ENCODE measurements at regions not wholly inside any gene's neighbourhood (a gene's known extent, or its start where the extent isn't known, plus 50 kb on each side); places are given as distances from the start of the nearest gene placed in this dataset.

DNA sequence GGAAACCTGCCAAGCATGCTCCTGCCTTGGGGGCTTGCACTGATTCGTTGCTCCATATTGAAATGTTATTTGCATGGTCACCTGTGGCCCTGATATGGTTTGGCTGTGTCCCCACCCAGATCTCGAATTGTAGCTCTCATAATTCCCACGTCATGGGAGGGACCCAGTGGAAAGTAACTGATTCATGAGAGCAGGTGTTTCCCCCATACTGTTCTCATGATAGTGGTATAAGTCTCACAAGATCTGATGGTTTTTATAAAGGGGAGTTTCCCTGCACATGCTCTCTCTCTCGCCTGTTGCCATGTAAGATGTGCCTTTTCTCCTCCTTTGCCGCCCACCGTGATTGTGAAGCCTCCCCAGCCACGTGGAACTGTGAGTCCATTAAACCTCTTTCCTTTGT lies 402.4 kb downstream of the ETS1 start:
- no peak for DNase-seq

DNA sequence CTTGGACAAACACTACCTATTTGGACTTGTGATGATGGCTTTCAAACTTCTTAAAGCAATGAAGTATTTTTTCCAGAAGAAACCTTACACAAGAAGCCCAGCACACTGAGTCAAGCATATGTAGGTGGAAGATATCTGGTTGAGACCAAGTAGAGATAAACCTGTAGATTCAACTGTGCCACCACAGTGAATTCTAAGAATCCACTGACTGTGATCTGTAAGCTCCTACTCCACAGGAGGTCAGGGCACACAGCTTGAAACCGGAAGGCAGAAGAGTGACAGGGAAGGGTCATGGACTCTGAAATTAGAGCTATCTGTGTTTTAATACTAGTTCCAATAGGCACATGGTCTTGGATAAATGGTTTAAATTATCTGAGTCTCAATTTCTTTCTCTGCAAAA lies 404.5 kb downstream of the ETS1 start:
- no peak for DNase-seq

GRCh38 chr11:128181984-128182383 lies 405.4 kb downstream of the ETS1 start:
- DNase-seq: peak; percentile 67

DNA sequence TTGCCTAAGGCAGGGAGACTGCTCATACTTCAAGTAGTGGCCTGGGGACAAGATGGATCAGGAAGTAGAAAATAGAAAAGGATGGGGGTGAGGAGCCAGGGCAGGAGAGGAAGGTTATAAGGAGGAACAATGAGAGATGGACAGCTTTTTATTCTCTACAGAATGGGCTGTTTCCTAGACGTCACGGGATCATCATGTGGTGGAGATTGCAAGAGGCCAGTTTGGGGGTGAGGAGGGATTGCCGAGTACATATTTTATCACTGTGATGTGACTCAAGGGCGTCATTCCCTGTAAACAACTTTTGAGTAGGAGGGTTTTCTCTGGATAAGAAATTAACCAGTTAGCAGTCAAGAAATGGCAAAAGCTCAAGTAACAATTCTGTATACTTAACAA lies 406.3 kb downstream of the ETS1 start:
- DNase-seq: no peak

- DNase-seq: no peak
Observed at GRCh38 chr11:128180441-128181087, 406.8 kb downstream of the ETS1 start.

GRCh38 chr11:128179512-128179911 lies 407.8 kb downstream of the ETS1 start:
- no peak for DNase-seq

DNA sequence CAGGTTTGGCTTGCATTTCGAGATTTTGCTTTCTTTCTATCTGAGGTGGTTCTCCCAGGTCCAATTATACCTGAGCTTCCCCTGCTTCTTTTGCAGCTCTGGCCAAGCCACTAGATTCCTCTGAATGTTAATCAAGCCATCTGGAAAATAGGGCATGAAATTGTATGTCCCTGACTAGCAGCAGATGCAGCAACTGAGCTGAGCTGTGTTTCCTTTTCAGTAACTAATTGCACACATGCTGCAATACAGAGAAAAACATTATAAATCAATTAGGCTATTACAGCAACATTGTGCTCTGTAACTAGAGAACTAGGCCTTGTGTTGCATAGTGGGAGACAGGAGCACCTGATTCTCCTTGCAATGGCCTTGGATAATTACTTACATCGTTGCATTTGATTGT lies 408.3 kb downstream of the ETS1 start:
- DNase-seq: no peak

DNA sequence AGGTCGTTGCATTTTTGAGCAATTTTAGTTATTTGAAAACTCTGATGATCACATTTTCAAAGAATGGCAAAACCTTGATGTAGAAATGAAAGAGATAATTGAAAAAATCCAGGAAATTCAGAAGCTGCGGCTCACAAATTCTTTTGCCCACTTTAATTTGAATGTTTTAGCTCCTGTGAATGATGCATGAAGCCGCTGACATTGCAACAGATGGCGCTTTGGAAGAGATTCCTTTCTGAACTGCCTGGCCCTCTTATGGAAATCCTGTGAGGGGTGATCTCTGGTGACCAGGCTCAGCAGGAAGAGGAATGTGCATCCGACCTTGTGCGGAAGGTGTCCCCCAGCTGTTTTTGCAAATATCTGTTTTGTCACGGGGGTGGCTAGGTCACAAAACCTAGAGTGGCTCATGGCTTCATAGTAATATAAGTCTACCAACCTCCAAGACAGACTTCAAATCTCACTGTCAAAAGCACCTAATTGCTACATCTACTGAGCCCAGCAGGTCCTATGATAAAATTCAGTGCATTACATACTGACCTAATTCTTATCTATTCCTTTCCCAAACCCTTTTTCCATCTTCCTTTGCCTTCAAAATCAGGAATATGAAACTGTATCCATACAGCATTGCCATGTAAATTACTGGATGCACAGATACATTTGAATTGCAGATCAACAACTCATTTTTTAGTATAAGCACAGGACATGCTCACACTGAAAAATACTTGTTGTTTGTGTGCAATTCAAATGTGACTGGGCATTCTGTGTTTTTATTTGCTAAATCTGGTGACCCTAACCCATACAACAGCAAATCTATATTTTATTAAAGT lies 412.7 kb downstream of the ETS1 start:
- DNase-seq: no peak

- DNase-seq: peak; percentile 65
Observed at GRCh38 chr11:128172046-128172878, 415.1 kb downstream of the ETS1 start.

- DNase-seq: no peak
Observed at GRCh38 chr11:128171506-128171905, 415.9 kb downstream of the ETS1 start.

DNA sequence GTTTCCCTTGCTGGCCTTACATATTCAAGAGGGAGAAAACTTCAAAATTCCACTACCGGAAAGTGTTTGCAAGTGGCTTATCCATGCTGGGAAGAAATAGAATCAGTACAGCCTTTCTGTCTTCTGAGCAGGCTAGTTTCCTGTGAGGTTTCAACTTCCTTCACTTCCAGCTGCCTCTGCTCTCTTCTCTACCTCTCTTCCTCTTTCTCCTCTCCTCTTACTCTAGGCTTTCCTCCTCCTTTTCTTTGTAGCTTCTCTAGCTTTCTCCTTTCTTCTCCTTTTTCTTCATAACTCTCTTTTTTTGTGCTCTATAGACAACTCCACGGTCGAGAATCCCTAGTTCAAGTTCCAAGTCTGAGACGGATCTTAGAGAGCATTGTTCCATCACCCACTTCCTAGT lies 421.8 kb downstream of the ETS1 start:
- DNase-seq: peak; percentile 10

- peak; percentile 9 for DNase-seq
Observed at GRCh38 chr11:128164080-128164741, 423.1 kb downstream of the ETS1 start.

GRCh38 chr11:128161994-128162393 lies 425.4 kb downstream of the ETS1 start:
- DNase-seq: no peak

DNA sequence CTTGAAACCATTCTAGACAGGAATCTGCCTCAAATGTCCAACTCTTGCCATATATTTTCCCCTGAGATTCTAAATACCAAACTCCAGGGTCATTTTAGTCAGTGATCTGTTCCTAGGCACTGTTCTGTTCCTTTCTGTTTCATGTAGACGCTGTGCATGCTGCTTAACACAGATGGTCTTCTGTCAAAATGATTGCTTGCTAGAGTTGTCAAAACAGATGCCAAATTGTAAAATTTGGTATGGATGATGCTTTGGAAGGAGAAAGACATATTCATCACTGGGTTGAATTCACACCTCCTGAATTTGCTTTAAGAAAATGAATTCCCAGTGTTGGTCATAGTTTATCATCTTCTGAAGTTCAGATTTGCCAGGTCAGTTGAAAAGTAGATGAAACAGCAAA lies 425.9 kb downstream of the ETS1 start:
- DNase-seq: no peak

DNA sequence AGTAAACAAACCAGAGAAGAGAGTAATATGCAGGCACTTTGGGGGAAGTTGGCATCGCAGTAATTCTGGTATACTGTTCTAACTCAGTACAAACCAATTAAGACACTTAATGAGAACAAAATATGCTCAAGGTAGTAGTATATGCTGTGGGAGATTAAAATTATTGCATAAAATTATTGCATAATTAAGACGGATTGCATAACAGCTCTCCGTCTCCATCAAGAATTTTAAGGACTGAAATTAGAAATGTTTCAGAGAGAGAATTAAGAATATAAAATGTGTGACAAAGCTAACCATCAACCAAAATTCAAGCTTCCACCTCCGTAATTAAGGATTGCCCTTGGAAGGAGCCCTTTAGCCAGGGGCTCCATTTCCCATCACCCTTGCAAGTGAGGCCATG lies 428.5 kb downstream of the ETS1 start:
- no peak for DNase-seq

DNA sequence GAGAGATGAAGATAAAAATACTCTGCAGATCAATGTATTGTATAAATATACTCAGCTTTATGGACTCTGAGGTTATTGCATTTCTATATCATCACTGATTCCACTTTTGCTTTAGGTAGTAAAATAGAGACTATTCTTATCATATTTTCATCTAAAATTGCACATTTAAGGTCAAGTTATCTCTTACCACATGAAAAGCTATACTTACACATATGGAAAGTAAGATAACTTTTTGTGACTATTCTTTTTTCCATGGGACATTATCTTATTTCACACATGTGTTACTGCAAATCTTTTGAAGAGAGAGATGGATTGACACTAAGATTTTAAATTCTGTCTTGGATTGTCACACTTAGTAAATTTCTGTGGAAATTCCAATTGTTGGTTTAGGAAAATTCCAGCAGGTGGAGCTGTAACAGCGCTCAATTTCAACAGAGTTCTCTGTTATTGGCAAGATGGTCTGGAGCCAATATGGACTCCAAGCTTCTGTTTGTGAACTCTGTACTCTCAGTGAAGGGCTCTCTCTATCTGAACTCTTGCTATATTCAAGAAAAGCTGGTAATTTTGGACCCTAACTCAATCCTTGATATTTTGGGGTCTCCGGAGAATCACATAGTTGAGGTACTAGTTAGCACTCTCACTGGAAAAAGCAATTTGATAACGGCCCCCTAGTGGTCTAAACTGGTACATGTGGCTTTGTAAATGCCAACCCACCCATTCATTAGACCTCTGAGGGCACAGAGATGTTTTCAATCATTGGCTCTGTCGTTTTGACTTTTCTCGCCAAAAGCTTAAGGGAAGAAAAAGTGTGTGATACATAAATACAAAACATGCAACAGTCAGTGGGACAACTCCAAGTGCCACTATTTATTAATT lies 429.7 kb downstream of the ETS1 start:
- peak; percentile 71 for DNase-seq

DNA sequence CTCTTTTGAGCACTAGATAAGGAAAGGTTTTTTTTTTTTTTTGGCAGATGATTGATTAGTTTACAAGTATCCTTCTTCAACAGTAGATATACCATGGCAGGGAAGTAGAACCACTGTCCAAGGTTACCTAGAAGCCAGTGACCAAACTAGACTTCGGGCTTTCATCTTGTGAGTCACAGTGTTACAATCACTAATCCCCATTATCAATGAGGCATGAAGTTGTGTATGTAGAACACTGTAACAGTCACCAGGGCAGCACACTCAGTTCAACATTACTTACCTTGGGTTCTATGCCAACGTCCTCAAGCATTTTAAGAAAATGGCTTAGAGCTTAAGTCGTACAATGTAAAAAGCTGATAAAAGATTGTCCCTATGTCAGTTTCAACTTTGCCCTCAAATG lies 430.9 kb downstream of the ETS1 start:
- no peak for DNase-seq

DNA sequence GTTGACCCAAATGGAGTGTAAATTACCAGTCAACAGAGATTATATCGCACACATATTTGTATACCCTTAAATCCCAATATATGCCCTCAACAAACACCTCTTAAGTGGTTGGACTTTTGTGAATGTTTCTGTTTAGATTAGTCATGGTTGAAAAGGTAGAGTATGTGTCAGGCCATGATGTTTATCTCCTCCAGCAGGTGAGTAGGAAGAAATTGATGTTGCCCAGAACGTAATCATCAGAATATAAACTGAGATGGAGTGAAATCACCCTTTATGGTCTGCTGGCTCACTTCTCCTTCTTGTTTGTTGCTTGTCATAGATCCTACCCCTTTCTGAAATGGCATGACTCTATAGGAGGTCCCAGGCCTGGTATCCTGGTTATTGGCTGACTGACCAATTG lies 431.8 kb downstream of the ETS1 start:
- no peak for DNase-seq

DNA sequence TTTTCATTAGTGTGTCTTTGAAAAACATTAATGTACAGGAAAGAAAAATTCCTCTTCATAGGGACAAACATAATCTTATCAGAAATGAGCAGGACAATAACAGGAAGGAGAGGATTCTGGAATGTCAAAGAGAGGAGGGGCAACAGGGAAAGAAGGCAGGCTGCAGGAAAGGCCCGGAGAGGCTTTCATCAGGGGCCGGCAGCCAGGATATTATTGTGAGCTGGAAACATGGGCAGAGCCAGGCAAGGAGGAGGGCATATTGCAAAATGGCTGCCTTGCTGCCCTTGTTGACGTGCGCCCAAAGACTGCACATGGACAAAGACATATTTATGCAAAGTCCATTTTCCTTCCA lies 433.7 kb downstream of the ETS1 start:
- no peak for DNase-seq

DNA sequence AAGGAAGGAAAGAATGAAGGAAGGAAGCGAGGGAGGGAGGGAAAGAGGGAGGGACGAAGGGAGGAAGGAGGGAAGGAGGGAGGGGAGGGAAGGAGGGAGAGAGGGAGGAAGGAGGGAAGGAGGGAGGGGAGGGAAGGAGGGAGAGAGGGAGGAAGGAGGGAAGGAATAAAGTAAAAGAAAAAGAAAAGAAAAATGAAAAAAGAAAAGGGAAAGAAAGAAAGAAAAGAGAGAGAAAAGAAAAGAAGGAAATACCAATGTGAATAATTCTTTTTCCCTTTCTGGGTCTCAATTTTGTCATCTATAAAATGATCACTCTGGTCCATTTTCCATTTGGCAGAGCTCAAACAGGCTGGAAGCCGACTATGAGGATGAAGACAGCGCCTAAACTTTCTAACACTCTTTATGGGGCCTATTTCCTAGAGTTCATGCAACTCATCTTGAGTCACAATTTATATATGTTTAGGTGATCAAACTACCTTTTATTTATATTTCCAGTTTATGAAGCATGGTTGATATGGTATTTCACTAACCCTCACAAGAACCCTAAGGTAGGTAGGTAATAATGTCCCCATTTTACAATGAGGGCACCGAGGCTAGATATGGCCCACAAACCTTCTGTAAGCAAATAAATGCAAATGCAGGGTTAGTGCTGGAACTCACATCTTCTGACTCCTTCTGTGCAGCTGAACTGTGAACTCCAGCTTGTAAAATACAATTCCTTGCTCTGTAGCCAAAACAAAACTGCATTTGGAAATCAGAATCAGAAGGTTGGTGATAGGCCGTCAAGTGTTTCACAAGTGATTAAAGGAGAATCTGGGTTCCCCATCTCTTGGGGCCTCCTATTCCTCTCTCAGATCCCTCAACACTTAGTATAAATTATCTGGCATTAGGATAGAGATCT lies 434.3 kb downstream of the ETS1 start:
- DNase-seq: no peak

- no peak for DNase-seq
Observed at GRCh38 chr11:128151780-128152179, 435.6 kb downstream of the ETS1 start.

All from MV-4-11 (cell line).